KMS-11 (cell line): ENCODE measurements at regions not wholly inside any gene's neighbourhood (a gene's known extent, or its start where the extent isn't known, plus 50 kb on each side); places are given as distances from the start of the nearest gene placed in this dataset.

Source experiments
- H2AFZ ChIP-seq: fragments of 200-600 bp; sonication (generic); 2 replicates; pipeline ENCODE4 v1.6.1; 2016; ENCODE audit warnings: antibody characterized with exemption, mixed run types, low read depth
- H3K27ac ChIP-seq: fragments of 200-600 bp; sonication (generic); 2 replicates; pipeline ENCODE4 v1.6.1; 2016; ENCODE audit warnings: mild to moderate bottlenecking, mixed run types
- H3K27me3 ChIP-seq: fragments of 200-600 bp; sonication (generic); 2 replicates; pipeline ENCODE4 v1.6.1; 2017; ENCODE audit warnings: mild to moderate bottlenecking, low read depth, mixed run types, moderate library complexity; ENCODE audit not compliant: insufficient read depth
- H3K36me3 ChIP-seq: fragments of 200-600 bp; sonication (generic); 2 replicates; pipeline ENCODE4 v1.6.1; 2017; ENCODE audit warnings: mild to moderate bottlenecking, mixed run types; ENCODE audit not compliant: insufficient read depth
- H3K4me1 ChIP-seq: fragments of 200-600 bp; sonication (generic); 2 replicates; pipeline ENCODE4 v1.6.1; 2016; ENCODE audit warnings: mild to moderate bottlenecking, low read depth, mixed run types; ENCODE audit not compliant: poor library complexity, severe bottlenecking
- H3K4me2 ChIP-seq: fragments of 200-600 bp; sonication (generic); 2 replicates; pipeline ENCODE4 v1.7.0; 2016; ENCODE audit warnings: mild to moderate bottlenecking, mixed run types
- H3K4me3 ChIP-seq: fragments of 200-600 bp; sonication (generic); IDR thresholded peaks from 2 replicates; pipeline ENCODE4 v1.6.1; 2017; ENCODE audit warnings: low read depth, low read length, mixed read lengths; ENCODE audit not compliant: insufficient read depth
- H3K79me2 ChIP-seq: fragments of 200-600 bp; sonication (generic); 2 replicates; pipeline ENCODE4 v1.6.1; 2016; ENCODE audit warnings: low read depth, mixed run types; ENCODE audit not compliant: insufficient read depth
- H3K9ac ChIP-seq: fragments of 200-600 bp; sonication (generic); 2 replicates; pipeline ENCODE4 v1.6.1; 2016; ENCODE audit warnings: mild to moderate bottlenecking, mixed run types
- H4K20me1 ChIP-seq: fragments of 200-600 bp; sonication (generic); 2 replicates; pipeline ENCODE4 v1.6.1; 2016; ENCODE audit warnings: mild to moderate bottlenecking, mixed run types; ENCODE audit not compliant: insufficient read depth
- CTCF ChIP-seq: fragments of 200-600 bp; sonication (generic); conservative IDR thresholded peaks from 2 replicates; pipeline ENCODE4 v1.6.1; 2017; ENCODE audit warnings: low read depth, mild to moderate bottlenecking, antibody characterized with exemption, low read length, moderate library complexity, mixed read lengths

GRCh38 chr3:107307205-107307604 is 70.0 kb upstream of the CCDC54 start:
- Histone ChIP-seq H3K4me3 (no peak overlapping the region), H4K20me1 (no peaks in the 10 kb centered on the region), H3K27ac (no peak overlapping the region), H3K4me2 (no peak overlapping the region), H2AFZ (no peak overlapping the region), H3K4me1 (no peaks in the 10 kb centered on the region), H3K36me3 (no peaks in the 10 kb centered on the region), H3K27me3 (no peaks in the 10 kb centered on the region), H3K79me2 (no peaks in the 10 kb centered on the region), H3K9ac (no peak overlapping the region)
- TF ChIP-seq CTCF, result no peak

- no peak for TF ChIP-seq CTCF
- H3K4me3 ChIP-seq, result no peak overlapping the region
- H3K79me2 ChIP-seq, result no peaks in the 10 kb centered on the region
- H3K36me3 ChIP-seq, result no peaks in the 10 kb centered on the region
- no peaks in the 10 kb centered on the region for H3K27me3 ChIP-seq
- no peak overlapping the region for H3K4me2 ChIP-seq
- no peaks in the 10 kb centered on the region for H3K4me1 ChIP-seq
- no peak overlapping the region for H3K27ac ChIP-seq
- no peak overlapping the region for H3K9ac ChIP-seq
- no peaks in the 10 kb centered on the region for H4K20me1 ChIP-seq
- H2AFZ ChIP-seq, result no peak overlapping the region
Observed at GRCh38 chr3:107308716-107309115, 68.5 kb upstream of the CCDC54 start.

- Histone ChIP-seq H3K27ac (no peak overlapping the region), H3K27me3 (no peaks in the 10 kb centered on the region), H3K79me2 (no peaks in the 10 kb centered on the region), H3K36me3 (no peaks in the 10 kb centered on the region), H3K9ac (no peak overlapping the region), H3K4me2 (no peak overlapping the region), H2AFZ (no peak overlapping the region), H3K4me1 (no peaks in the 10 kb centered on the region), H3K4me3 (no peak overlapping the region), H4K20me1 (no peaks in the 10 kb centered on the region)
- TF ChIP-seq CTCF, result no peak
Observed at GRCh38 chr3:107309312-107309711, 67.9 kb upstream of the CCDC54 start.

- H3K9ac ChIP-seq, result no peak overlapping the region
- H3K27ac ChIP-seq, result no peak overlapping the region
- no peak overlapping the region for H2AFZ ChIP-seq
- no peak overlapping the region for H3K4me2 ChIP-seq
- H3K4me3 ChIP-seq, result no peak overlapping the region
- H3K4me1 ChIP-seq, result no peaks in the 10 kb centered on the region
- H3K27me3 ChIP-seq, result no peaks in the 10 kb centered on the region
- H3K36me3 ChIP-seq, result no peaks in the 10 kb centered on the region
- H3K79me2 ChIP-seq, result no peaks in the 10 kb centered on the region
- TF ChIP-seq CTCF, result no peak
- H4K20me1 ChIP-seq, result no peaks in the 10 kb centered on the region
Observed at GRCh38 chr3:107313711-107314110, 63.5 kb upstream of the CCDC54 start.

GRCh38 chr3:107315141-107315540 is 62.1 kb upstream of the CCDC54 start:
- H3K4me2 ChIP-seq, result no peak overlapping the region

More at GRCh38 chr3:107315141-107315540, 62.1 kb upstream of the CCDC54 start:
- H3K4me3 ChIP-seq, result no peak overlapping the region
- no peaks in the 10 kb centered on the region for H3K27me3 ChIP-seq
- no peaks in the 10 kb centered on the region for H4K20me1 ChIP-seq
- H3K9ac ChIP-seq, result no peak overlapping the region
- no peak overlapping the region for H3K27ac ChIP-seq
- no peak overlapping the region for H2AFZ ChIP-seq
- no peak for TF ChIP-seq CTCF
- H3K36me3 ChIP-seq, result no peaks in the 10 kb centered on the region
- H3K79me2 ChIP-seq, result no peaks in the 10 kb centered on the region
- no peaks in the 10 kb centered on the region for H3K4me1 ChIP-seq
